ENCODE measurements at regions not wholly inside any gene's neighbourhood (a gene's known extent, or its start where the extent isn't known, plus 50 kb on each side); places are given as distances from the start of the nearest gene placed in this dataset.

- TF ChIP-seq CTCF (IDR thresholded peaks at IDR 0.05): no peak
- no peak for TF ChIP-seq POLR2A (IDR thresholded peaks at IDR 0.05)
- TF ChIP-seq POLR2AphosphoS5 (IDR thresholded peaks at IDR 0.05): no peak
Observed at GRCh38 chr2:128813352-128814034, 494.8 kb upstream of the HS6ST1 start.

All from gastroesophageal sphincter (tissue), 3 donors.